Spleen (tissue), 7 donors: ENCODE measurements at regions not wholly inside any gene's neighbourhood (a gene's known extent, or its start where the extent isn't known, plus 50 kb on each side); places are given as distances from the start of the nearest gene placed in this dataset.

Source experiments
- POLR2A ChIP-seq, 3 donors: fragments of 450-650 bp; IDR thresholded peaks; one replicate each; pipeline ENCODE4 v1.5.1; 2017; ENCODE audit warnings: antibody characterized with exemption in 3 of 3, mild to moderate bottlenecking in 1 of 3
- POLR2AphosphoS5 ChIP-seq, 3 donors: sonication (generic); formaldehyde crosslinking; IDR thresholded peaks; one replicate each; pipeline ENCODE4 v1.5.1; 2017; ENCODE audit warnings: antibody characterized with exemption in 3 of 3
- TF ChIP-seq, protein P1 (sequence below), 11 experiments: fragments of 200-600 bp in 7 of 11; fragments of 450-650 bp in 4 of 11; sonication (generic) in 4 of 11; IDR thresholded peaks in 8 of 11; conservative IDR thresholded peaks in 3 of 11; 1 replicate in 7 of 11; 2 replicates in 4 of 11; pipeline versions ENCODE4 v1.4.0 to v1.8.0; 2016 to 2021; ENCODE audit warnings: antibody characterized with exemption in 11 of 11, inconsistent platforms in 4 of 11, mild to moderate bottlenecking in 1 of 11
- donor health status: DM: no; HTN: no; CAD: no; lungs with moderate emphysema.
- donor health status: DM: no; HTN: no; CAD: no.
- donor health status: DM: no; HTN: no; CAD: no.

DNA sequence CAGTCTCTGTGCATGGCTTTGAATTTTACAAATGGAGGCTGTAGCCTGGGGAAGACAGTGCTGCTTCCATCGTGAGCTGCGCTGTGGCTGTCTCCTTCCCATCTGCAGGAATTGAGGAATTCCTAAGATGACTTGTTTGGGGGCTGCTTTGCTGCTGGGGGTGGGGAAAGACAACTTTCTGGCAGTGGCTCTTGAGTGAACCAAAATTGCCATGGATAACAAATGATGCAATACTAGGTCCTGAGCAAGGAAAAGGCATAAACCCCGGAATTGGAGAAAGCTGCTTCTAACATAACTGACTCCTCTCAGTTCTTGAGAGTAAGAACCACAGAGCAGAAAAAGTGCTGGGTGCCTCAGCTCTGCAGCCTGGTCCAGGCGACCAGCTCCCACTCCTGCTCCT is 245.0 kb upstream of the RPL38 start:
- TF ChIP-seq, protein P1, sequence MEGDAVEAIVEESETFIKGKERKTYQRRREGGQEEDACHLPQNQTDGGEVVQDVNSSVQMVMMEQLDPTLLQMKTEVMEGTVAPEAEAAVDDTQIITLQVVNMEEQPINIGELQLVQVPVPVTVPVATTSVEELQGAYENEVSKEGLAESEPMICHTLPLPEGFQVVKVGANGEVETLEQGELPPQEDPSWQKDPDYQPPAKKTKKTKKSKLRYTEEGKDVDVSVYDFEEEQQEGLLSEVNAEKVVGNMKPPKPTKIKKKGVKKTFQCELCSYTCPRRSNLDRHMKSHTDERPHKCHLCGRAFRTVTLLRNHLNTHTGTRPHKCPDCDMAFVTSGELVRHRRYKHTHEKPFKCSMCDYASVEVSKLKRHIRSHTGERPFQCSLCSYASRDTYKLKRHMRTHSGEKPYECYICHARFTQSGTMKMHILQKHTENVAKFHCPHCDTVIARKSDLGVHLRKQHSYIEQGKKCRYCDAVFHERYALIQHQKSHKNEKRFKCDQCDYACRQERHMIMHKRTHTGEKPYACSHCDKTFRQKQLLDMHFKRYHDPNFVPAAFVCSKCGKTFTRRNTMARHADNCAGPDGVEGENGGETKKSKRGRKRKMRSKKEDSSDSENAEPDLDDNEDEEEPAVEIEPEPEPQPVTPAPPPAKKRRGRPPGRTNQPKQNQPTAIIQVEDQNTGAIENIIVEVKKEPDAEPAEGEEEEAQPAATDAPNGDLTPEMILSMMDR (IDR thresholded peaks at IDR 0.05 in 8 of 11, conservative IDR thresholded peaks at IDR 0.05 in 3 of 11), result no peak
- TF ChIP-seq POLR2A (IDR thresholded peaks at IDR 0.05), result no peak
- TF ChIP-seq POLR2AphosphoS5 (IDR thresholded peaks at IDR 0.05), result no peak
